ENCODE measurements at regions not wholly inside any gene's neighbourhood (a gene's known extent, or its start where the extent isn't known, plus 50 kb on each side); places are given as distances from the start of the nearest gene placed in this dataset.

GRCh38 chr5:116674881-116675625, 100.4 kb upstream of the SEMA6A start:
- TF ChIP-seq CTCF (IDR thresholded peaks at IDR 0.05; ENCODE audit: low read depth, low read length), result no peak
- no peak overlapping the region for H3K4me3 ChIP-seq (replicated peaks in 1 of 2; ENCODE audit: low read depth in 2 of 2, low read length in 2 of 2)
- no peak for DNase-seq (ENCODE audit: low read depth in 2 of 2)

- DNase-seq (ENCODE audit: low read depth in 2 of 2), result no peak
- no peak overlapping the region for H3K4me3 ChIP-seq (replicated peaks in 1 of 2; ENCODE audit: low read depth in 2 of 2, low read length in 2 of 2)
- no peak for TF ChIP-seq CTCF (IDR thresholded peaks at IDR 0.05; ENCODE audit: low read depth, low read length)
These were observed 98.8 kb upstream of the SEMA6A start for GRCh38 chr5:116673453-116673852.

GRCh38 chr5:116672203-116672602, 97.6 kb upstream of the SEMA6A start:
- no peak overlapping the region for H3K4me3 ChIP-seq (replicated peaks in 1 of 2; ENCODE audit: low read depth in 2 of 2, low read length in 2 of 2)
- DNase-seq (ENCODE audit: low read depth in 2 of 2), result no peak
- TF ChIP-seq CTCF (IDR thresholded peaks at IDR 0.05; ENCODE audit: low read depth, low read length), result no peak

- no peak for TF ChIP-seq CTCF (IDR thresholded peaks at IDR 0.05; ENCODE audit: low read depth, low read length)
- no peak for DNase-seq (ENCODE audit: low read depth in 2 of 2)
- no peak overlapping the region for H3K4me3 ChIP-seq (replicated peaks in 1 of 2; ENCODE audit: low read depth in 2 of 2, low read length in 2 of 2)
These were observed 96.7 kb upstream of the SEMA6A start for GRCh38 chr5:116671211-116671736.

- H3K4me3 ChIP-seq (replicated peaks in 1 of 2; ENCODE audit: low read depth in 2 of 2, low read length in 2 of 2), result no peak overlapping the region
- no peak for TF ChIP-seq CTCF (IDR thresholded peaks at IDR 0.05; ENCODE audit: low read depth, low read length)
- no peak for DNase-seq (ENCODE audit: low read depth in 2 of 2)
These were observed 94.8 kb upstream of the SEMA6A start for GRCh38 chr5:116669261-116670031.

- no peak overlapping the region for H3K4me3 ChIP-seq (replicated peaks in 1 of 2; ENCODE audit: low read depth in 2 of 2, low read length in 2 of 2)
- DNase-seq (ENCODE audit: low read depth in 2 of 2), result no peak
- no peak for TF ChIP-seq CTCF (IDR thresholded peaks at IDR 0.05; ENCODE audit: low read depth, low read length)
These were observed 93.8 kb upstream of the SEMA6A start for GRCh38 chr5:116668390-116668789.
